ENCODE measurements at regions not wholly inside any gene's neighbourhood (a gene's known extent, or its start where the extent isn't known, plus 50 kb on each side); places are given as distances from the start of the nearest gene placed in this dataset.

DNA sequence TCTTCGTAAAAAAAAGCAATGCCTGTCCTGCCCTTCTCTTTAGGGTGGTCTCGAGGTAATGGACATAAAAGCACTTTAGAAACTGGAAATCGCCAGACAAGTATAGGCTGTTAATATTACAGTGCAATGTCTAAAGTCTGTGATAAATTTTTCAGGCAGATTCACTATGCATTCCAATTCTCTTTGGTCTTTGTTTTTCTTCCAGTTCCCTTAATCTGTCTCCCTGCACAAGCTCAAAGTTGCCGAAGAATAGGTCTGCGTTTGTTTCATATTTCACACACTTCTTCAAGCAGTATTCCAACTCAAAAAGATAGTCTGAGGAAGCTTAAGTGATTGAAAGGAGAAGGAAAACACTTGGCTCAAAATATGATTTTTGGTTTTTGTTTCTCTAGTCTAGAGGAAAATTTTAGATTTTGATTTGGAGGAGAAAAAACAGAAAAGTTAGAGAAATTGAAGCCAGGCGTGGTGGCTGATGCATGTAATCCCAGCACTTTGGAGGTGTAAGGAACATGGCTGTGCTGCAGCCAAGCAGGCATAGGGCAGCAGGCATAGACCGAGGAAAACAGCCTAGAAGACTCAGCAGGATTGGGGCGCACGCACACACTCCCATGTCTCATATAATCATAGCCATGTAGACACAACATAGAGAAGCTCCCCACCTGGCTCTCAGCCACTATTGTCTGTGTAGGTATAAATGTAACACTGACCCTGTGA is 96.2 kb upstream of the TMPO start:
- no peak overlapping the region for H3K9ac ChIP-seq (ENCODE audit: low read length)
- H3K79me2 ChIP-seq (ENCODE audit: control insufficient read depth, insufficient read depth, low read length), result no peaks in the 10 kb centered on the region
- H3K4me1 ChIP-seq (ENCODE audit: control insufficient read depth in 2 of 2, insufficient read depth in 2 of 2, low read length in 2 of 2), result no peaks in the 10 kb centered on the region
- H2AFZ ChIP-seq (ENCODE audit: insufficient read depth, low read depth, low read length, poor library complexity, severe bottlenecking), result no peak overlapping the region
- no peak overlapping the region for H3K4me2 ChIP-seq (replicated peaks; ENCODE audit: low read depth, low read length, poor library complexity, severe bottlenecking)
- ChIA-PET POLR2A (no interaction called here), CTCF (no interaction called here)
- no peak overlapping the region for H3K4me3 Mint-ChIP-seq
- ATAC-seq (ENCODE audit: low read depth), result no peak
- H3K27ac ChIP-seq (ENCODE audit: low read length in 2 of 2), result no peak overlapping the region
- H3K27me3 ChIP-seq (replicated peaks in 1 of 4; ENCODE audit: control extremely low read depth in 1 of 4, control insufficient read depth in 3 of 4, insufficient read depth in 4 of 4, low read length in 3 of 4), result no peaks in the 10 kb centered on the region
- H3K4me1 Mint-ChIP-seq, result no peaks in the 10 kb centered on the region
- TF ChIP-seq, protein P1, sequence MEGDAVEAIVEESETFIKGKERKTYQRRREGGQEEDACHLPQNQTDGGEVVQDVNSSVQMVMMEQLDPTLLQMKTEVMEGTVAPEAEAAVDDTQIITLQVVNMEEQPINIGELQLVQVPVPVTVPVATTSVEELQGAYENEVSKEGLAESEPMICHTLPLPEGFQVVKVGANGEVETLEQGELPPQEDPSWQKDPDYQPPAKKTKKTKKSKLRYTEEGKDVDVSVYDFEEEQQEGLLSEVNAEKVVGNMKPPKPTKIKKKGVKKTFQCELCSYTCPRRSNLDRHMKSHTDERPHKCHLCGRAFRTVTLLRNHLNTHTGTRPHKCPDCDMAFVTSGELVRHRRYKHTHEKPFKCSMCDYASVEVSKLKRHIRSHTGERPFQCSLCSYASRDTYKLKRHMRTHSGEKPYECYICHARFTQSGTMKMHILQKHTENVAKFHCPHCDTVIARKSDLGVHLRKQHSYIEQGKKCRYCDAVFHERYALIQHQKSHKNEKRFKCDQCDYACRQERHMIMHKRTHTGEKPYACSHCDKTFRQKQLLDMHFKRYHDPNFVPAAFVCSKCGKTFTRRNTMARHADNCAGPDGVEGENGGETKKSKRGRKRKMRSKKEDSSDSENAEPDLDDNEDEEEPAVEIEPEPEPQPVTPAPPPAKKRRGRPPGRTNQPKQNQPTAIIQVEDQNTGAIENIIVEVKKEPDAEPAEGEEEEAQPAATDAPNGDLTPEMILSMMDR (IDR thresholded peaks at IDR 0.05), result no peak
- no peak for TF ChIP-seq EZH2 (IDR thresholded peaks at IDR 0.05; ENCODE audit: borderline replicate concordance, insufficient read depth, low read depth, low read length, poor library complexity, severe bottlenecking)
- H3K9me3 Mint-ChIP-seq (ENCODE audit: insufficient read depth), result no peaks in the 10 kb centered on the region
- no peaks in the 10 kb centered on the region for H4K20me1 ChIP-seq (ENCODE audit: control insufficient read depth, insufficient read depth, low read length, poor library complexity, severe bottlenecking)
- no peaks in the 10 kb centered on the region for H3K36me3 ChIP-seq (replicated peaks in 1 of 2; ENCODE audit: control extremely low read depth in 1 of 2, control insufficient read depth in 1 of 2, extremely low read depth in 1 of 2, insufficient read depth in 2 of 2, low read length in 1 of 2)
- intact Hi-C loops (cut with micrococcal nuclease), result no loop called here
- WGBS (ENCODE audit: insufficient coverage), result 70% methylated on average over 2 of the region's 9 CpGs
- no peak overlapping the region for H3K27ac Mint-ChIP-seq
- H3K4me3 ChIP-seq (ENCODE audit: control extremely low read depth in 1 of 5, extremely low read depth in 1 of 5, insufficient read depth in 1 of 5, low read depth in 2 of 5, low read length in 4 of 5), result no peak overlapping the region
- H3K27me3 Mint-ChIP-seq, result peaks cover 11% of the 10 kb centered on the region
- H3K9me3 ChIP-seq (ENCODE audit: control extremely low read depth in 1 of 3, control insufficient read depth in 2 of 3, insufficient read depth in 1 of 3, low read length in 2 of 3), result no peaks in the 10 kb centered on the region
- DNase-seq, result no peak

- no peaks in the 10 kb centered on the region for H3K27me3 ChIP-seq (replicated peaks in 1 of 4; ENCODE audit: control extremely low read depth in 1 of 4, control insufficient read depth in 3 of 4, insufficient read depth in 4 of 4, low read length in 3 of 4)
These were observed 95.5 kb upstream of the TMPO start for GRCh38 chr12:98419795-98420404.

More at GRCh38 chr12:98419795-98420404, 95.5 kb upstream of the TMPO start:
- intact Hi-C loops (cut with micrococcal nuclease), result no loop called here
- no peak overlapping the region for H3K4me3 ChIP-seq (ENCODE audit: control extremely low read depth in 1 of 5, extremely low read depth in 1 of 5, insufficient read depth in 1 of 5, low read depth in 2 of 5, low read length in 4 of 5)
- DNase-seq (no peak), ATAC-seq (ENCODE audit: low read depth) (no peak)
- Mint-ChIP-seq H3K4me3 (no peak overlapping the region), H3K4me1 (no peaks in the 10 kb centered on the region), H3K27me3 (peaks cover 7% of the 10 kb centered on the region), H3K9me3 (ENCODE audit: insufficient read depth) (no peaks in the 10 kb centered on the region), H3K27ac (no peak overlapping the region)
- no peaks in the 10 kb centered on the region for H3K36me3 ChIP-seq (replicated peaks in 1 of 2; ENCODE audit: control extremely low read depth in 1 of 2, control insufficient read depth in 1 of 2, extremely low read depth in 1 of 2, insufficient read depth in 2 of 2, low read length in 1 of 2)
- H3K9me3 ChIP-seq (ENCODE audit: control extremely low read depth in 1 of 3, control insufficient read depth in 2 of 3, insufficient read depth in 1 of 3, low read length in 2 of 3), result no peaks in the 10 kb centered on the region
- ChIA-PET CTCF (no interaction called here), POLR2A (no interaction called here)
- H3K4me2 ChIP-seq (replicated peaks; ENCODE audit: low read depth, low read length, poor library complexity, severe bottlenecking), result no peak overlapping the region
- H3K79me2 ChIP-seq (ENCODE audit: control insufficient read depth, insufficient read depth, low read length), result no peaks in the 10 kb centered on the region
- peaks cover 0 to 3% of the 10 kb centered on the region in 2 donors for H3K4me1 ChIP-seq (ENCODE audit: control insufficient read depth in 2 of 2, insufficient read depth in 2 of 2, low read length in 2 of 2)
- H4K20me1 ChIP-seq (ENCODE audit: control insufficient read depth, insufficient read depth, low read length, poor library complexity, severe bottlenecking), result no peaks in the 10 kb centered on the region
- no peak overlapping the region for H2AFZ ChIP-seq (ENCODE audit: insufficient read depth, low read depth, low read length, poor library complexity, severe bottlenecking)
- no peak overlapping the region for H3K27ac ChIP-seq (ENCODE audit: low read length in 2 of 2)
- WGBS (ENCODE audit: insufficient coverage), result 90% methylated on average over 14 of the region's 16 CpGs
- H3K9ac ChIP-seq (ENCODE audit: low read length), result no peak overlapping the region
- TF ChIP-seq EZH2 (IDR thresholded peaks at IDR 0.05; ENCODE audit: borderline replicate concordance, insufficient read depth, low read depth, low read length, poor library complexity, severe bottlenecking), result no peak
- TF ChIP-seq, protein P1 (IDR thresholded peaks at IDR 0.05), result no peak
